ENCODE measurements at regions not wholly inside any gene's neighbourhood (a gene's known extent, or its start where the extent isn't known, plus 50 kb on each side); places are given as distances from the start of the nearest gene placed in this dataset.

DNA sequence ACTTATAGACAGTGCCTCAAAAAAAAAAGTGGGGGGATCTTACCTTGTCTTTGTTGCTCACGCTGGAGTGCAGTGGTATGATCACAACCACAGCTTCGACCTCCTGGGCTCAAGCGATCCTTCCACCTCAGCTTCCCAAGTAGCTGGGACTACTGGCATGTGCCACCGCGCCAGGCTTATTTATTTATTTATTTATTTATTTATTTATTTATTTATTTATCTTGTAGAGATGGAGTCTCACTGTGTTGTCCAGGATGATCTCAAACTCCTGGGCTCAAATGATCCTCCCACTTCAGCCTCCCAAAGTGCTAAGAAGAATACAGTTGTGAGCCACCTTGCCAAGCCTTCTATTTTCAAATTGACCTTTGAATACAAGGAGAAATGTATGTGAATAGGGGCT lies 553.0 kb upstream of the BTBD3 start:
- TF ChIP-seq, protein P1, sequence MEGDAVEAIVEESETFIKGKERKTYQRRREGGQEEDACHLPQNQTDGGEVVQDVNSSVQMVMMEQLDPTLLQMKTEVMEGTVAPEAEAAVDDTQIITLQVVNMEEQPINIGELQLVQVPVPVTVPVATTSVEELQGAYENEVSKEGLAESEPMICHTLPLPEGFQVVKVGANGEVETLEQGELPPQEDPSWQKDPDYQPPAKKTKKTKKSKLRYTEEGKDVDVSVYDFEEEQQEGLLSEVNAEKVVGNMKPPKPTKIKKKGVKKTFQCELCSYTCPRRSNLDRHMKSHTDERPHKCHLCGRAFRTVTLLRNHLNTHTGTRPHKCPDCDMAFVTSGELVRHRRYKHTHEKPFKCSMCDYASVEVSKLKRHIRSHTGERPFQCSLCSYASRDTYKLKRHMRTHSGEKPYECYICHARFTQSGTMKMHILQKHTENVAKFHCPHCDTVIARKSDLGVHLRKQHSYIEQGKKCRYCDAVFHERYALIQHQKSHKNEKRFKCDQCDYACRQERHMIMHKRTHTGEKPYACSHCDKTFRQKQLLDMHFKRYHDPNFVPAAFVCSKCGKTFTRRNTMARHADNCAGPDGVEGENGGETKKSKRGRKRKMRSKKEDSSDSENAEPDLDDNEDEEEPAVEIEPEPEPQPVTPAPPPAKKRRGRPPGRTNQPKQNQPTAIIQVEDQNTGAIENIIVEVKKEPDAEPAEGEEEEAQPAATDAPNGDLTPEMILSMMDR (IDR thresholded peaks at IDR 0.05; ENCODE audit: poor library complexity, severe bottlenecking) = no peak
- ATAC-seq (ENCODE audit: low read depth) = no peak

DNA sequence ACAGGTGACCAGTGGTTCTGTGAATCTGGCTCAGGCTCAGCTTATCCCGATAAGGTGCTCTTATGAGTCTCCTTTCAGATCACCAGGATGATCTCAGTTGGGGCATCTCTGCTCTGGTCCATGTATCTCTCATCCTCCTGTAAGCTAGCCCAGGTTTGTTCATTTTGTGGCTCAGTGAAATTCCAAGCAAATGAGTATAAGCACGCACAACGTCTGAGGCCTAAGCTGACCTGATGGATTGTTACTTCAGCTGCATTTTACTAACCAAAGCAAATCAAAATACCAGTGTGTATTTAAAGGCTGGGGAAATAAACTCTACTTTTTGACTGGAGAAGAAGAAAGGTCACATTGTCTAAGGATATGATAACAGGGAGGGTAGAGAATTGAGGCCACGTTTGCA lies 551.0 kb upstream of the BTBD3 start:
- Histone ChIP-seq H3K9me3 (ENCODE audit: severe bottlenecking) (no peaks in the 10 kb centered on the region), H3K27me3 (ENCODE audit: insufficient read depth, poor library complexity, severe bottlenecking) (no peaks in the 10 kb centered on the region), H3K36me3 (ENCODE audit: low read depth) (no peaks in the 10 kb centered on the region), H3K27ac (ENCODE audit: poor library complexity, severe bottlenecking) (no peak overlapping the region), H3K4me1 (ENCODE audit: insufficient read depth, poor library complexity, severe bottlenecking) (no peaks in the 10 kb centered on the region), H3K4me3 (ENCODE audit: severe bottlenecking) (no peak overlapping the region)
- DNase-seq (ENCODE audit: low spot score) (no peak), ATAC-seq (ENCODE audit: low read depth) (no peak)
- TF ChIP-seq, protein P1 (IDR thresholded peaks at IDR 0.05; ENCODE audit: poor library complexity, severe bottlenecking) = no peak

More for the DNA sequence above, 553.0 kb upstream of the BTBD3 start:
- DNase-seq (ENCODE audit: low spot score) = no peak
- Histone ChIP-seq H3K27ac (ENCODE audit: poor library complexity, severe bottlenecking) (no peak overlapping the region), H3K4me3 (ENCODE audit: severe bottlenecking) (no peak overlapping the region), H3K27me3 (ENCODE audit: insufficient read depth, poor library complexity, severe bottlenecking) (no peaks in the 10 kb centered on the region), H3K9me3 (ENCODE audit: severe bottlenecking) (no peaks in the 10 kb centered on the region), H3K36me3 (ENCODE audit: low read depth) (no peaks in the 10 kb centered on the region), H3K4me1 (ENCODE audit: insufficient read depth, poor library complexity, severe bottlenecking) (no peaks in the 10 kb centered on the region)

DNA sequence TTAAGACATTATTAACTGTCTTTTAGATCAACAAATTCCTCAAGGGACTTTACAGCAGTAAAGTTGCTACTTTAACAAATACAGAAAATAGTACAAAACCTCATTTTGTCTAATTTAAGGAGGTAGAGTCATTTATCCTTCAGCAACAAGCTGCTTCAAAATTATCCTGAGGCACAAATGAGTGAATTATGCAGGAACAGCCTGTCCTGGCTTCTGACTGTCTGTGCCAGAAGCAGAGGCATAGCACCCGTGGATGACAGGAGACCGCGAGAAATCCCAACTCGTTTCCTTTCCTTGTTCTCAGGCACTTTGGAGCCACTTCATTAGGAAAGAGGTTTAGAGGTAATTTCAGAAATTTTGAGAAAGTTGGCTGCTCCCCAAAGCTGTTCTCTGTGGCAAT lies 549.2 kb upstream of the BTBD3 start:
- Histone ChIP-seq H3K36me3 (ENCODE audit: low read depth) (no peaks in the 10 kb centered on the region), H3K27me3 (ENCODE audit: insufficient read depth, poor library complexity, severe bottlenecking) (no peaks in the 10 kb centered on the region), H3K4me3 (ENCODE audit: severe bottlenecking) (no peak overlapping the region), H3K4me1 (ENCODE audit: insufficient read depth, poor library complexity, severe bottlenecking) (no peaks in the 10 kb centered on the region), H3K9me3 (ENCODE audit: severe bottlenecking) (no peaks in the 10 kb centered on the region), H3K27ac (ENCODE audit: poor library complexity, severe bottlenecking) (no peak overlapping the region)
- ATAC-seq (ENCODE audit: low read depth) (no peak), DNase-seq (ENCODE audit: low spot score) (no peak)
- TF ChIP-seq, protein P1 (IDR thresholded peaks at IDR 0.05; ENCODE audit: poor library complexity, severe bottlenecking) = no peak

DNA sequence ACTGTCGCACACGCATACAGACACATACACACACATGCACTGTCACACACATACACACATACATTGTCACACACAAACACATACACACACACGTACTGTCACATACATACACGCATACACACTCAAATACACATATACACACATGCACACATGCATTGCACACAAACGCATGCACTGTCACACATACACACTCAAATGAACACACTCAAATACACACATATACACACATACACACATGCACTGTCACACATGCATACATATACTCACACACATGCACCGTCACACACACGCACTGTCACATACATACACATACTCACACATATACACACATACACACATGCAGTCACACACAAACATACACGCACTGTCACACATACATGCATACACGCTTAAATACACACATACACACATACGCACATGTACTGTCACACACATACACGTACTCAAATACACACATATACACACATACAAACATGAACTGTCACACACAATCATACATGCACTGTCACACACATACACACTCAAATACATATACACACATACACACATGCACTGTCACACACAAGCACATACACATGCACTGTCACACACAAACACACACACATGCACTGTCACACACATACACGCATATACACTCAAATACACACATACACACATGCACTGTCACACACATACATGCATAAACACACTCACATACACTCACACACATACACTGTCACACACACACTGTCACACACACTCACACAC lies 548.6 kb upstream of the BTBD3 start:
- TF ChIP-seq, protein P1 (IDR thresholded peaks at IDR 0.05; ENCODE audit: poor library complexity, severe bottlenecking) = no peak

DNA sequence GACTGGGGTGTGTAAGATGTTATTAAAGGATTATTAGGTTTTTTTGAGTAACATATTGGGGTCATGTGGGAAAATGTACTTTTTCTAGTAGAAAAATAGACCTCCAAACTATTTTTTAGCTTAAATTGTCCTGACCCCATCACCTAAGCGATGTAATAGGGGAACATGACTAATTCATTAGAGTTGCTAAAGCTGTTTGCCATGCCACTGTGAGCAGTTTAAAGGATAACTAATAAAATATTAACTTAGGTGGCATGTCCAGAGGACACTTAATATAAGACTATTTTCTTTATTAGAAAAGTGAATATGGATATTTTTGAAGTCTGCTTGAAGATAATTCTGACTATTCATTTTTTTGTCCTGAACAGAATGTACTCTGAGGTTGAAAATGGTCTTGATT lies 545.9 kb upstream of the BTBD3 start:
- H3K27ac ChIP-seq (ENCODE audit: poor library complexity, severe bottlenecking) = no peak overlapping the region
- TF ChIP-seq, protein P1 (IDR thresholded peaks at IDR 0.05; ENCODE audit: poor library complexity, severe bottlenecking) = no peak
- peaks cover 16% of the 10 kb centered on the region for H3K4me1 ChIP-seq (ENCODE audit: insufficient read depth, poor library complexity, severe bottlenecking)
- no peak for DNase-seq (ENCODE audit: low spot score)
- H3K4me3 ChIP-seq (ENCODE audit: severe bottlenecking) = no peak overlapping the region
- H3K27me3 ChIP-seq (ENCODE audit: insufficient read depth, poor library complexity, severe bottlenecking) = no peaks in the 10 kb centered on the region
- no peak for ATAC-seq (ENCODE audit: low read depth)
- H3K36me3 ChIP-seq (ENCODE audit: low read depth) = no peaks in the 10 kb centered on the region
- H3K9me3 ChIP-seq (ENCODE audit: severe bottlenecking) = no peaks in the 10 kb centered on the region

More for the DNA sequence above, 548.6 kb upstream of the BTBD3 start:
- Histone ChIP-seq H3K27ac (ENCODE audit: poor library complexity, severe bottlenecking) (no peak overlapping the region), H3K27me3 (ENCODE audit: insufficient read depth, poor library complexity, severe bottlenecking) (no peaks in the 10 kb centered on the region), H3K4me3 (ENCODE audit: severe bottlenecking) (no peak overlapping the region), H3K36me3 (ENCODE audit: low read depth) (no peaks in the 10 kb centered on the region), H3K9me3 (ENCODE audit: severe bottlenecking) (no peaks in the 10 kb centered on the region), H3K4me1 (ENCODE audit: insufficient read depth, poor library complexity, severe bottlenecking) (no peaks in the 10 kb centered on the region)
- DNase-seq (ENCODE audit: low spot score) (no peak), ATAC-seq (ENCODE audit: low read depth) (no peak)

Data from RWPE2 (cell line).